Mucosa of rectum (tissue), 2 donors: ENCODE measurements at regions not wholly inside any gene's neighbourhood (a gene's known extent, or its start where the extent isn't known, plus 50 kb on each side); places are given as distances from the start of the nearest gene placed in this dataset.
"Not testable (repeated sequence)": the region's sequence is repeated elsewhere in the genome, so short reads cannot be mapped to it uniquely, and the experiment has no call there.

Source experiments
- H3K27ac ChIP-seq, 2 donors: one replicate each; pipeline ENCODE4 v1.7.0; 2013; ENCODE audit warnings: inconsistent platforms in 2 of 2, low read depth in 2 of 2, low read length in 2 of 2
- H3K27me3 ChIP-seq, 2 donors: one replicate each; pipeline ENCODE4 v1.7.0; 2013; ENCODE audit warnings: low read length in 2 of 2; ENCODE audit not compliant: control insufficient read depth in 2 of 2, insufficient read depth in 2 of 2
- H3K36me3 ChIP-seq, 2 donors: one replicate each; pipeline ENCODE4 v1.7.0; 2013; ENCODE audit warnings: low read length in 2 of 2; ENCODE audit not compliant: control insufficient read depth in 2 of 2, insufficient read depth in 2 of 2
- H3K4me1 ChIP-seq, 2 donors: one replicate each; pipeline ENCODE4 v1.7.0; 2013; ENCODE audit warnings: low read length in 2 of 2, mild to moderate bottlenecking in 1 of 2; ENCODE audit not compliant: control insufficient read depth in 2 of 2, insufficient read depth in 2 of 2
- H3K4me3 ChIP-seq, 2 donors: one replicate each; pipeline ENCODE4 v1.7.0; 2013; ENCODE audit warnings: low read length in 2 of 2
- H3K9ac ChIP-seq, 2 donors: one replicate each; pipeline ENCODE4 v1.7.0; 2013; ENCODE audit warnings: low read length in 2 of 2, low read depth in 1 of 2, mild to moderate bottlenecking in 1 of 2
- H3K9me3 ChIP-seq, 2 donors: one replicate each; pipeline ENCODE4 v1.7.0; 2013; ENCODE audit warnings: low read length in 2 of 2; ENCODE audit not compliant: control insufficient read depth in 2 of 2
- donor health status: healthy.
- donor health status: Normal muscosa, but diverticular disease.

GRCh38 chr12:19997656-19998400, 370.5 kb upstream of the PDE3A start:
- no peaks in the 10 kb centered on the region for H3K36me3 ChIP-seq
- no peaks in the 10 kb centered on the region for H3K4me1 ChIP-seq
- H3K27ac ChIP-seq = no peak overlapping the region
- no peaks in the 10 kb centered on the region for H3K27me3 ChIP-seq
- H3K4me3 ChIP-seq = no peak overlapping the region
- no peaks in the 10 kb centered on the region for H3K9me3 ChIP-seq
- no peak overlapping the region for H3K9ac ChIP-seq

DNA sequence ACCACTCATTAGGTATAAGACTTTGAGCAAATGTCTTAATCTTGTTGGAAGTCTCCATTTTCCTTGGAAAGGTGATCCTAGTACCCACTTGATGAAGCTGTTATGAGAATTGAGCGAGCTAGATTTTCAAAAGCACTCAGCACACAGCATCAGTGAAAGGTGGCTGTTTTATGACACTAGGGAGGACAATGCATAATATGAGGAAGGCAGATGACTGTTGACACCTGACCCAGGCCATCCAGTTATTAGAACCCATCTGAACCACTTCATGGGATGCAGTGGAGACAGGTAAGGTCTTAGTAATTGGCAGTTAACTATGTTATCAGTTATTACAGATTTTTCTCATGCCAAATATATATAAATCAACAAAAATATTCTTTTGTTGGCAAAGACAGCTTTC, 369.9 kb upstream of the PDE3A start:
- Histone ChIP-seq H3K27ac (no peak overlapping the region), H3K9ac (no peak overlapping the region), H3K36me3 (no peaks in the 10 kb centered on the region), H3K9me3 (no peaks in the 10 kb centered on the region), H3K4me3 (no peak overlapping the region), H3K27me3 (no peaks in the 10 kb centered on the region), H3K4me1 (no peaks in the 10 kb centered on the region)

- Histone ChIP-seq H3K4me1 (no peaks in the 10 kb centered on the region), H3K4me3 (no peak overlapping the region), H3K9me3 (no peaks in the 10 kb centered on the region), H3K27me3 (no peaks in the 10 kb centered on the region), H3K27ac (no peak overlapping the region), H3K9ac (no peak overlapping the region), H3K36me3 (no peaks in the 10 kb centered on the region)
These were observed 369.2 kb upstream of the PDE3A start for GRCh38 chr12:19998961-19999804.

GRCh38 chr12:19999805-20000138, 368.6 kb upstream of the PDE3A start:
- Histone ChIP-seq H3K9me3 (no peaks in the 10 kb centered on the region), H3K36me3 (no peaks in the 10 kb centered on the region), H3K9ac (no peak overlapping the region), H3K4me1 (no peaks in the 10 kb centered on the region), H3K4me3 (no peak overlapping the region), H3K27ac (no peak overlapping the region), H3K27me3 (no peaks in the 10 kb centered on the region)

GRCh38 chr12:20000229-20000849, 368.0 kb upstream of the PDE3A start:
- Histone ChIP-seq H3K27ac (no peak overlapping the region), H3K9ac (no peak overlapping the region), H3K4me1 (no peaks in the 10 kb centered on the region), H3K36me3 (no peaks in the 10 kb centered on the region), H3K4me3 (no peak overlapping the region), H3K9me3 (no peaks in the 10 kb centered on the region), H3K27me3 (no peaks in the 10 kb centered on the region)

DNA sequence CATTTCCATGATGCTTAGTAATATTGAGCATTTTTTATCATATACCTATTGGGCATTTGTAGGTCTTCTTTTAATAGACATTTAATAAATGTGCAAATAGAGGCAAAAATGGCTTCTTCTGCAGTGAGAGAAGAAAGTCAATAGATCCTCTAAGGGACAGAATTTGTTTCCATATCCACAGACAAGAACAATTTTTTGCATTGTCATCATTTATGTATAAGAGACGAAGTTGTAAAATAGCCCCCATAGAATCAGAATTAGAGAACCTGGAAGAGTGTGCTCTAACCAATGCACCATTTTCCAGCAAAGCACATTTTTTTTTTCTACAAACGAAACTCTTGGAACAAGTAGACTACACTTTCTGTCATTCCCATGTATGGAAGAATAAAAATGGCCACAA, 365.1 kb upstream of the PDE3A start:
- Histone ChIP-seq H3K4me1 (no peaks in the 10 kb centered on the region), H3K4me3 (no peak overlapping the region), H3K36me3 (no peaks in the 10 kb centered on the region), H3K27me3 (no peaks in the 10 kb centered on the region), H3K9me3 (no peaks in the 10 kb centered on the region), H3K9ac (no peak overlapping the region), H3K27ac (no peak overlapping the region)

DNA sequence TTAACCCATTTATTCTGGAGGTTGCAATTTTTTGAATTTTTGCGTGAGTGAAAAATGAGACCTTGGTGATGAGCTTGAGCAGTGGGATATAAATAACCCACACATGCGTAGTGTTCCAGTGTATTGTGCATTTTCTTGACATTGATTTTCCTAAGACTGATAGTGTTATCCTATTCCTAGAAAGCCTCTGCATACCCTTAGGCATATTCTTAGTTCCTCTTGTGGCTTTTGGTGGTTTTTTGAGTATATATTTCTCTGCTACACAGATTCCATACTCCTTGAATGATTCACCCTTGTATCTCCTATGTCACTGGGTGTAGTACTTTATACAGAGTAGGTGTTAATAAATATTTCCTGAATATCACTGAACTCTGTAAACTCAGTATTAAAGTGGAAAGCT, 363.4 kb upstream of the PDE3A start:
- Histone ChIP-seq H3K4me1 (no peaks in the 10 kb centered on the region), H3K9me3 (no peaks in the 10 kb centered on the region), H3K9ac (no peak overlapping the region), H3K27ac (no peak overlapping the region), H3K4me3 (no peak overlapping the region), H3K27me3 (no peaks in the 10 kb centered on the region), H3K36me3 (no peaks in the 10 kb centered on the region)

DNA sequence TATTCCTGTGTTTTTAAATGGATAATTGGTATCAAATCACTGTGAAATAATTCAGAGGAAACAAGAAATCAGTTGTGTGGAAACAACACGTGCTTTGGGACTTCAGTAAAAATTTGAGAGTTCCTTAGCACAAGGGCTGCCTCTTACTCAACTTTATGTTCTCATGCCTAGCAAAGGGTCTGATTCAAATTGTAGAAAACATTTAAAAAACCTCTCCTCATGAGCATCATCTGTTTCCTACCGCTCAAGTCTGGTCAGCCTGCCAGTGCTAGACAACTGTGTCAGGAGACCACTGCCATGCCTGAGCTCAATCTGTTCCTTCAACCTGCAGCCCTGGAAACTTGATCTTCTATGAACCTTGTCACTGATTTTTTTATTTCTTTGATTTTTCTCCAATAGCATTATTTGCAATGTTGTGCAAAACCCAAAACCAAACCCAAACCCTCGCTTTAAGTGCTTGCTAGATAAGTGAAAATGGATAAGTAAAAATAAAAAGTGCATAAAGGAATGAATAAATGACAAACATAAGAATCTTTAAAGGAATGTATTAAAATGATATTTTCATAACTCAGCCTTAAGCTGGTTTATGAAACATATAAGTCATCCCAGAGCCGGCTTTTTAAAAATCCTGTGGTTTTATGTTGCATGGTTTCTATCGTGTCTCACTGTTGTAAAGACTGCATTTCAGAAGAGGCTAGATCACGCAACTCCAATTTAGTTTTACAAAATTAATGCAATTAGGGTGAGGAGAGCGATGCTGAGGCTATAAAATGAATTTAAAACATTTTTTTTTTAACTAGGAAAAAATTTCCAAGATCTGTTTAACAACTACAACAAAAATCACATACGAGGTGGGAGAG, 361.2 kb upstream of the PDE3A start:
- no peaks in the 10 kb centered on the region for H3K4me1 ChIP-seq
- no peak overlapping the region for H3K4me3 ChIP-seq
- no peaks in the 10 kb centered on the region for H3K9me3 ChIP-seq

DNA sequence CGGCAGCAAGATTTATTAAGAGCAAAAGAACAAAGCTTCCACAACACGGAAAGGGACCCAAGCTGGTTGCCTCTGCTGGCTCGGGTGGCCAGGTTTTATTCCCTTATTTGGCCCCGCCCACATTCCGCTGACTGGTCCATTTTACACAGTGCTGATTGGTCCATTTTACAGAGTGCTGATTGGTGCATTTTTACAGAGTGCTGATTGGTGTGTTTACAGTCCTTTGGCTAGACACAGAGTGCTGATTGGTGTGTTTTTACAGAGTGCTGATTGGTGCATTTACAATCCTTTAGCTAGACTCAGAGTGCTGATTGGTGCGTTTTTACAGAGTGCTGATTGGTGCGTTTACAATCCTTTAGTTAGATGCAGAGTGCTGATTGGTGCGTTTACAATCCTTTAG, 358.4 kb upstream of the PDE3A start:
- H3K4me1 ChIP-seq, H3K9me3 ChIP-seq, H3K27me3 ChIP-seq, H3K36me3 ChIP-seq, H3K4me3 ChIP-seq, H3K9ac ChIP-seq, H3K27ac ChIP-seq: not testable (repeated sequence)

More for the DNA sequence above, 361.2 kb upstream of the PDE3A start:
- Histone ChIP-seq H3K36me3 (no peaks in the 10 kb centered on the region), H3K27ac (no peak overlapping the region), H3K9ac (no peak overlapping the region), H3K27me3 (no peaks in the 10 kb centered on the region)
